ENCODE measurements at regions not wholly inside any gene's neighbourhood (a gene's known extent, or its start where the extent isn't known, plus 50 kb on each side); places are given as distances from the start of the nearest gene placed in this dataset.

GRCh38 chr13:22744688-22745452, 435.9 kb upstream of the SGCG start:
- no peak for TF ChIP-seq EZH2 (IDR thresholded peaks at IDR 0.05; ENCODE audit: borderline replicate concordance, insufficient read depth, low read depth, low read length, poor library complexity, severe bottlenecking)
- TF ChIP-seq, protein P1, sequence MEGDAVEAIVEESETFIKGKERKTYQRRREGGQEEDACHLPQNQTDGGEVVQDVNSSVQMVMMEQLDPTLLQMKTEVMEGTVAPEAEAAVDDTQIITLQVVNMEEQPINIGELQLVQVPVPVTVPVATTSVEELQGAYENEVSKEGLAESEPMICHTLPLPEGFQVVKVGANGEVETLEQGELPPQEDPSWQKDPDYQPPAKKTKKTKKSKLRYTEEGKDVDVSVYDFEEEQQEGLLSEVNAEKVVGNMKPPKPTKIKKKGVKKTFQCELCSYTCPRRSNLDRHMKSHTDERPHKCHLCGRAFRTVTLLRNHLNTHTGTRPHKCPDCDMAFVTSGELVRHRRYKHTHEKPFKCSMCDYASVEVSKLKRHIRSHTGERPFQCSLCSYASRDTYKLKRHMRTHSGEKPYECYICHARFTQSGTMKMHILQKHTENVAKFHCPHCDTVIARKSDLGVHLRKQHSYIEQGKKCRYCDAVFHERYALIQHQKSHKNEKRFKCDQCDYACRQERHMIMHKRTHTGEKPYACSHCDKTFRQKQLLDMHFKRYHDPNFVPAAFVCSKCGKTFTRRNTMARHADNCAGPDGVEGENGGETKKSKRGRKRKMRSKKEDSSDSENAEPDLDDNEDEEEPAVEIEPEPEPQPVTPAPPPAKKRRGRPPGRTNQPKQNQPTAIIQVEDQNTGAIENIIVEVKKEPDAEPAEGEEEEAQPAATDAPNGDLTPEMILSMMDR (IDR thresholded peaks at IDR 0.05), result no peak
- Mint-ChIP-seq H3K9me3 (ENCODE audit: insufficient read depth) (peaks cover 6% of the 10 kb centered on the region), H3K4me1 (no peaks in the 10 kb centered on the region), H3K27ac (no peak overlapping the region), H3K4me3 (no peak overlapping the region), H3K27me3 (no peaks in the 10 kb centered on the region)
- Histone ChIP-seq H3K4me1 (ENCODE audit: control insufficient read depth in 2 of 2, insufficient read depth in 2 of 2, low read length in 2 of 2) (no peaks in the 10 kb centered on the region), H3K27me3 (replicated peaks in 1 of 4; ENCODE audit: control extremely low read depth in 1 of 4, control insufficient read depth in 3 of 4, insufficient read depth in 4 of 4, low read length in 3 of 4) (no peaks in the 10 kb centered on the region), H3K27ac (ENCODE audit: low read length in 2 of 2) (no peak overlapping the region), H3K9ac (ENCODE audit: low read length) (no peak overlapping the region), H3K36me3 (replicated peaks in 1 of 2; ENCODE audit: control extremely low read depth in 1 of 2, control insufficient read depth in 1 of 2, extremely low read depth in 1 of 2, insufficient read depth in 2 of 2, low read length in 1 of 2) (no peaks in the 10 kb centered on the region), H3K4me2 (replicated peaks; ENCODE audit: low read depth, low read length, poor library complexity, severe bottlenecking) (no peak overlapping the region), H3K79me2 (ENCODE audit: control insufficient read depth, insufficient read depth, low read length) (no peaks in the 10 kb centered on the region), H2AFZ (ENCODE audit: insufficient read depth, low read depth, low read length, poor library complexity, severe bottlenecking) (no peak overlapping the region), H4K20me1 (ENCODE audit: control insufficient read depth, insufficient read depth, low read length, poor library complexity, severe bottlenecking) (no peaks in the 10 kb centered on the region), H3K4me3 (ENCODE audit: control extremely low read depth in 1 of 5, extremely low read depth in 1 of 5, insufficient read depth in 1 of 5, low read depth in 2 of 5, low read length in 4 of 5) (no peak overlapping the region), H3K9me3 (ENCODE audit: control extremely low read depth in 1 of 3, control insufficient read depth in 2 of 3, insufficient read depth in 1 of 3, low read length in 2 of 3) (no peaks in the 10 kb centered on the region)
- POLR2A ChIA-PET, result no interaction called here
- WGBS (ENCODE audit: insufficient coverage), result 95% methylated on average over 21 of the region's 24 CpGs
- no peak for DNase-seq
- ATAC-seq (ENCODE audit: low read depth), result no peak
- CTCF ChIA-PET, result no interaction called here
- intact Hi-C loops (cut with micrococcal nuclease), result loop anchor here (5.0 kb wide), 1 partner anchor 1108 kb away; no protein-coding TSS in a partner anchor

GRCh38 chr13:22748866-22749577, 431.8 kb upstream of the SGCG start:
- 100% methylated on average over 1 of the region's 5 CpGs for WGBS (ENCODE audit: insufficient coverage)
- DNase-seq, result no peak
- Histone ChIP-seq H3K27me3 (replicated peaks in 1 of 4; ENCODE audit: control extremely low read depth in 1 of 4, control insufficient read depth in 3 of 4, insufficient read depth in 4 of 4, low read length in 3 of 4) (no peaks in the 10 kb centered on the region), H2AFZ (ENCODE audit: insufficient read depth, low read depth, low read length, poor library complexity, severe bottlenecking) (no peak overlapping the region), H4K20me1 (ENCODE audit: control insufficient read depth, insufficient read depth, low read length, poor library complexity, severe bottlenecking) (no peaks in the 10 kb centered on the region), H3K9me3 (ENCODE audit: control extremely low read depth in 1 of 3, control insufficient read depth in 2 of 3, insufficient read depth in 1 of 3, low read length in 2 of 3) (peaks cover 0 to 14% (median 0%) of the 10 kb centered on the region in 3 donors), H3K79me2 (ENCODE audit: control insufficient read depth, insufficient read depth, low read length) (no peaks in the 10 kb centered on the region), H3K4me1 (ENCODE audit: control insufficient read depth in 2 of 2, insufficient read depth in 2 of 2, low read length in 2 of 2) (no peaks in the 10 kb centered on the region), H3K27ac (ENCODE audit: low read length in 2 of 2) (no peak overlapping the region), H3K4me3 (ENCODE audit: control extremely low read depth in 1 of 5, extremely low read depth in 1 of 5, insufficient read depth in 1 of 5, low read depth in 2 of 5, low read length in 4 of 5) (no peak overlapping the region), H3K36me3 (replicated peaks in 1 of 2; ENCODE audit: control extremely low read depth in 1 of 2, control insufficient read depth in 1 of 2, extremely low read depth in 1 of 2, insufficient read depth in 2 of 2, low read length in 1 of 2) (no peaks in the 10 kb centered on the region), H3K9ac (ENCODE audit: low read length) (no peak overlapping the region), H3K4me2 (replicated peaks; ENCODE audit: low read depth, low read length, poor library complexity, severe bottlenecking) (no peak overlapping the region)
- no peak for ATAC-seq (ENCODE audit: low read depth)
- TF ChIP-seq, protein P1 (IDR thresholded peaks at IDR 0.05), result no peak
- TF ChIP-seq EZH2 (IDR thresholded peaks at IDR 0.05; ENCODE audit: borderline replicate concordance, insufficient read depth, low read depth, low read length, poor library complexity, severe bottlenecking), result no peak
- Mint-ChIP-seq H3K4me1 (no peaks in the 10 kb centered on the region), H3K27me3 (no peaks in the 10 kb centered on the region), H3K4me3 (no peak overlapping the region), H3K27ac (no peak overlapping the region), H3K9me3 (ENCODE audit: insufficient read depth) (no peaks in the 10 kb centered on the region)
- ChIA-PET POLR2A (no interaction called here), CTCF (no interaction called here)
- intact Hi-C loops (cut with micrococcal nuclease), result no loop called here

Data from B cell (primary cell).